Lung (tissue), 11 donors: ENCODE measurements at regions not wholly inside any gene's neighbourhood (a gene's known extent, or its start where the extent isn't known, plus 50 kb on each side); places are given as distances from the start of the nearest gene placed in this dataset.
"Not testable (repeated sequence)": the region's sequence is repeated elsewhere in the genome, so short reads cannot be mapped to it uniquely, and the experiment has no call there.

Experiments
- ATAC-seq: fragments of 200-7000 bp; cut with Tn5 transposase; one replicate; pipeline ENCODE4 v1.9.1; 2020; ENCODE audit warnings: moderate number of reproducible peaks; ENCODE audit not compliant: insufficient read depth, low FRiP score
- DNase-seq, 3 donors: peaks; one replicate each; pipeline ENCODE4 v3.0.0-alpha.2; 2013 to 2017
- H3K27ac ChIP-seq, 2 donors: one replicate each; pipeline ENCODE4 v1.5.1; 2013; ENCODE audit warnings: mild to moderate bottlenecking in 2 of 2, moderate library complexity in 2 of 2, control low read depth in 1 of 2, inconsistent platforms in 1 of 2, low read depth in 1 of 2, low read length in 1 of 2
- H3K27me3 ChIP-seq, 3 donors: one replicate each; pipeline ENCODE4 v1.5.1; 2013; ENCODE audit warnings: low read length in 2 of 3; ENCODE audit not compliant: control insufficient read depth in 3 of 3, insufficient read depth in 3 of 3
- H3K36me3 ChIP-seq, 4 donors: one replicate each; pipeline ENCODE4 v1.5.1; 2013; ENCODE audit warnings: low read length in 4 of 4, mild to moderate bottlenecking in 1 of 4, moderate library complexity in 1 of 4; ENCODE audit not compliant: control insufficient read depth in 4 of 4, insufficient read depth in 4 of 4
- H3K4me1 ChIP-seq, 5 donors: one replicate each; pipeline ENCODE4 v1.5.1; 2013; ENCODE audit warnings: low read length in 5 of 5, mild to moderate bottlenecking in 2 of 5, moderate library complexity in 1 of 5; ENCODE audit not compliant: control insufficient read depth in 5 of 5, insufficient read depth in 5 of 5
- H3K4me3 ChIP-seq: one replicate; pipeline ENCODE4 v1.5.1; 2013; ENCODE audit warnings: mild to moderate bottlenecking, control low read depth, moderate library complexity
- H3K9ac ChIP-seq, 2 donors: one replicate each; pipeline ENCODE4 v1.5.1; 2013; ENCODE audit warnings: low read length in 2 of 2, control low read depth in 1 of 2; ENCODE audit not compliant: insufficient read depth in 1 of 2
- H3K9me3 ChIP-seq, 4 donors: one replicate each; pipeline ENCODE4 v1.5.1; 2013; ENCODE audit warnings: low read length in 3 of 4, mild to moderate bottlenecking in 1 of 4, moderate library complexity in 1 of 4; ENCODE audit not compliant: control insufficient read depth in 4 of 4, insufficient read depth in 3 of 4
- CTCF ChIP-seq: IDR thresholded peaks from 2 replicates; pipeline ENCODE4 v1.5.1; 2012; ENCODE audit warnings: mild to moderate bottlenecking; ENCODE audit errors: control extremely low read depth, extremely low read depth
- WGBS, 2 donors: extraction: QIAGEN DNeasy Blood & Tissue Kit; methylation state at CpG; one replicate each; pipeline ENCODE4 v1.1.7; 2013; 5-methylcytosine and 5-hydroxymethylcytosine counted together
- donor health status: control.
- donor health status: control.
- donor health status: Bipolar disorder and iron deficiency.
- donor health status: healthy.
- donor health status: DM: yes; HTN: yes; CAD: no.

DNA sequence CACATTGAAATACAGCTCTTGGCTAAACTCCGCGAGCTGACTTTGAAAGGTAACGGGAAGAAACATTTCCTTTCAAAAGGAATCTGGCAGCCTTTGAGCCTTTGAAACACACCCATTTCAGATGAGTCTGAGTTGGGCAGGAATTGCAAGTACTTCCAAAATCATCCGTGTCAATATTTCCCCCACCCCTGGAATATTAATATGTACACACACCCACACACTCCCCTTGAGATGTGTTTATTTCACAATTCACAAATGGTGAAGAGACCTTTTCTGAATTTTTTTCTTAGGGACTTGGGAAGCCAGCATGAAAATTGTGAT, 438.7 kb upstream of the NRP1 start:
- H3K4me3 ChIP-seq: no peak overlapping the region
- H3K27ac ChIP-seq: no peak overlapping the region
- 15 to 17% methylated on average over 4 of the region's 4 CpGs for WGBS, 2 donors
- H3K27me3 ChIP-seq: no peaks in the 10 kb centered on the region
- no peaks in the 10 kb centered on the region for H3K9me3 ChIP-seq
- no peak for TF ChIP-seq CTCF
- no peaks in the 10 kb centered on the region for H3K36me3 ChIP-seq
- H3K9ac ChIP-seq: no peak overlapping the region
- ATAC-seq (no peak), DNase-seq (no peak)
- peaks cover 0 to 6% (median 4%) of the 10 kb centered on the region in 5 donors for H3K4me1 ChIP-seq

DNA sequence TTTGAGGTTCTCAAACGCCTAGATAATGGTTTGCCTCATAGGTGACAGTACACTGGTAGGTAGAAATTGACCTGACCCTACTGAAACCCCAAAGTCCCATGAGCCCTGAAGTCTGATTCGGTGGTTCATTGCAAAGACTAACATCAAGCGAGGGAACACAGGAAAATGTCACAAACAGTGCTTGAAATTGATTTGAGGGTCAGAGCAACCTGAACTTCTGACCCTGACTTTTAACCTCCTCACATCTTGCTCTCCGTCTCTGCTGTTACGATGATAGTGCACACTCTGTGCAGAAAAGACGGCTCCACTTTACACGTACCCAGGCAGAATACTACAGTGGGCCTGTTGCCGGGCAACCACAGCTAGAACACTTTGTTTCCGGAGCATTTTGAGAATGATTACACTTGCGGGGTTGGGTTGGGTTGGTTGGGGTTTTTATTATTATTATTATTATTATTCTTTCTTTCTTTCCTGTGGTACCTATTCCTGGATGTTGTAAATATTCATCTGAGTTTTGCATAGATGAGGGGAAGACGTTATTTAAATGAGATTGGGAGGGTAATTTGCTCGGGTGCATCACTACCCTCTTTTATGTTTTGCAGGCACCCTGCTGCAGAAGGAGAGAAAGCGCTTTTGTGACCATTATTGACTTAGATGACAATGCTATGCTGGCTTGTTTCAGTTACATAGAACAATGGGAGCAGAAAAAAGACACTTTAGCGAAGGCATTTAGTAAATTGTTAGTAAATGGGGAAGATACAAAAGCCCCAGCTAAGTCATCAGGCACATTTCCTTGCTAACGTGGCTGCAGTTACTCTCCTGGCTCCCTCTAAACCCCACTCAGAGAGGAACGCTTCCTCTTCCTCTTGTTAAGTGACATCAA, 438.1 kb upstream of the NRP1 start:
- peak; percentile 67 to 77 (median 69) for DNase-seq
- ATAC-seq: no peak
- WGBS, 2 donors: 22 to 35% methylated on average over 16 of the region's 16 CpGs
- Histone ChIP-seq H3K9ac (no peak overlapping the region), H3K36me3 (no peaks in the 10 kb centered on the region), H3K27ac (peak overlapping the region in 1 of 2 donors; percentile 0), H3K9me3 (no peaks in the 10 kb centered on the region), H3K4me1 (peaks cover 0 to 6% (median 4%) of the 10 kb centered on the region in 5 donors), H3K4me3 (no peak overlapping the region), H3K27me3 (no peaks in the 10 kb centered on the region)
- TF ChIP-seq CTCF: no peak

GRCh38 chr10:33771856-33772255, 437.4 kb upstream of the NRP1 start:
- ATAC-seq, H3K36me3 ChIP-seq, DNase-seq, H3K27ac ChIP-seq, H3K9me3 ChIP-seq, H3K27me3 ChIP-seq, H3K4me3 ChIP-seq, H3K9ac ChIP-seq, H3K4me1 ChIP-seq: not testable (repeated sequence)
- WGBS, 2 donors: 74 to 78% methylated on average over 8 of the region's 8 CpGs

- Histone ChIP-seq H3K27me3 (no peaks in the 10 kb centered on the region), H3K9me3 (no peaks in the 10 kb centered on the region), H3K4me1 (peaks cover 0 to 8% (median 0%) of the 10 kb centered on the region in 5 donors), H3K36me3 (no peaks in the 10 kb centered on the region), H3K9ac (no peak overlapping the region), H3K27ac (no peak overlapping the region), H3K4me3 (no peak overlapping the region)
- DNase-seq (no peak), ATAC-seq (no peak)
- WGBS, 2 donors: 90 to 91% methylated on average over 1 of the region's 1 CpG
- no peak for TF ChIP-seq CTCF
Measured at GRCh38 chr10:33764694-33765185, 430.3 kb upstream of the NRP1 start.
